Right lobe of liver (tissue), 4 donors: ENCODE measurements at regions not wholly inside any gene's neighbourhood (a gene's known extent, or its start where the extent isn't known, plus 50 kb on each side); places are given as distances from the start of the nearest gene placed in this dataset.

Source experiments
- CTCF ChIP-seq, 4 donors: fragments of 200-600 bp in 3 of 4; fragments of 450-650 bp in 1 of 4; IDR thresholded peaks; one replicate each; pipeline versions ENCODE4 v1.5.1 to v1.8.0; 2016 to 2022; ENCODE audit warnings: antibody characterized with exemption in 4 of 4, mild to moderate bottlenecking in 2 of 4
- POLR2A ChIP-seq: fragments of 450-650 bp; IDR thresholded peaks from one replicate; pipeline ENCODE4 v1.6.1; 2017; ENCODE audit warnings: antibody characterized with exemption, mild to moderate bottlenecking
- donor health status: DM: no; HTN: no; CAD: no.
- donor health status: DM: no; HTN: no; CAD: no.
- donor health status: DM: no; HTN: yes; CAD: no.

DNA sequence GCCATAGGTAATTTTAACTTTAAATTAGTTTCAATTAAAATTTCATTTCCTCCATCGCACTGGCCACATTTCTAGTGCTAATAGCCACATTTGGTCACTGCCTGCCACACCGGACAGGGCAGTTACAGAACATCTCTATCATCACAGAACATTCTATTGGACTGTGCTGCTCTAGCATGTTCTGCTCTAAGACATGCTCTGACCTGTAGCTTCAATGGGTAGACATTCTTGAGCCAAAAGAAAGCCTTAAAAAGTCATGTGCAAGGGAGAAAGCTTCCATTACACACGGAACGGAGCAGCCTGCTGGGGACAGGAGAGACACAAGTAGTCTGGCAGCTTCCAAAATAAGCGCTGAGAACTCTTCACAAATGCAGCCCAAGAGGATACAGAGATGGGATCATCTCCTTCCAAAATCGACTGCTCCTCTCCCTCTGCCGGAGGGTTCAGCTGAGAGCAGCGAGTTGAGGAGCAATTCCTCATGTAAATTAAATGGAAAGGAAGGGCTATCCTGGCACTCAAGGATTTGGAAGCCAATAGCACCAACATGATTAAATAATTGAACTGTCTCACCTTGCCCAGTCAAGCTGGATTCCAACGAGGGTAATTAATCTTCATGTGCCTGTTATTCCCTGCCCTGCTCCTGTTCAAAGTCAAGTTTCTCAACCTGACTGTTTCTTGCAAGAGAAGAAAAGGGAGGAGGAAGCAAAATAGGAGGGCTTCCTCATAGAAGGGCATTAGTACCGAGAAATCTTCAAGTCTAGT lies 336.4 kb upstream of the NOCT start:
- no peak for TF ChIP-seq POLR2A
- no peak for TF ChIP-seq CTCF (IDR thresholded peaks at IDR 0.05)
